Pancreas (tissue), 10 donors: ENCODE measurements at regions not wholly inside any gene's neighbourhood (a gene's known extent, or its start where the extent isn't known, plus 50 kb on each side); places are given as distances from the start of the nearest gene placed in this dataset.

Source experiments
- ATAC-seq, 4 donors: fragments of 200-7000 bp; cut with Tn5 transposase; one replicate each; pipeline versions ENCODE4 v1.8.0 to v1.9.1; 2020; ENCODE audit warnings: mild to moderate bottlenecking in 4 of 4, moderate library complexity in 4 of 4
- DNase-seq, 6 donors: peaks; one replicate each; pipeline ENCODE4 v3.0.0-alpha.2; 2020
- FAIRE-seq: peaks from 2 replicates; lab custom pipeline; 2012; peaks lifted over from hg19 to GRCh38; lab: Jason Lieb, UNC
- H3K27ac ChIP-seq, 4 donors: fragments of 200-600 bp; sonication (generic); 1 replicate in 3 of 4; 2 replicates in 1 of 4; pipeline versions ENCODE4 v1.5.0 to v1.8.0; 2020
- H3K27me3 ChIP-seq, 4 donors: fragments of 200-600 bp; one replicate each; pipeline ENCODE4 v1.8.0; 2021
- H3K36me3 ChIP-seq, 3 donors: fragments of 200-600 bp; sonication (generic) in 1 of 3; one replicate each; pipeline versions ENCODE4 v1.5.0 to v1.8.0; 2020 to 2021
- H3K4me1 ChIP-seq, 3 donors: fragments of 200-600 bp; one replicate each; pipeline ENCODE4 v1.8.0; 2021
- H3K4me3 ChIP-seq, 4 donors: fragments of 200-600 bp; sonication (generic) in 2 of 4; one replicate each; pipeline versions ENCODE4 v1.5.0 to v1.8.0; 2020 to 2021
- H3K9me3 ChIP-seq, 4 donors: fragments of 200-600 bp; one replicate each; pipeline ENCODE4 v1.8.0; 2021
- WGBS, 2 donors: extraction: QIAGEN DNeasy Blood & Tissue Kit; methylation state at CpG; one replicate each; pipeline ENCODE4 v1.1.7; 2013; 5-methylcytosine and 5-hydroxymethylcytosine counted together
- intact Hi-C, 3 donors: fragments of 100-400 bp; cut with DNase I; formaldehyde crosslinking; loops; one replicate each; pipeline versions ENCODE4 v1.11.1 to v1.14.2; 2022
- TF ChIP-seq, protein P1 (sequence below), 4 donors: fragments of 200-600 bp; sonication (generic) in 3 of 4; IDR thresholded peaks; one replicate each; pipeline versions ENCODE4 v1.5.0 to v1.8.0; 2021; ENCODE audit warnings: antibody characterized with exemption in 4 of 4
- donor health status: healthy with polysubstance abuse.
- donor health status: DM: no; HTN: no; CAD: no; lungs with moderate emphysema.
- donor health status: DM: no; HTN: no; CAD: no.
- donor health status: control.
- donor health status: control.
- donor health status: Bipolar disorder and iron deficiency.
- donor health status: DM: yes; HTN: yes; CAD: no.
- donor health status: DM: no; HTN: no; CAD: no.
- donor health status: DM: no; HTN: no; CAD: no.
- donor health status: DM: yes; HTN: yes; CAD: no.

DNA sequence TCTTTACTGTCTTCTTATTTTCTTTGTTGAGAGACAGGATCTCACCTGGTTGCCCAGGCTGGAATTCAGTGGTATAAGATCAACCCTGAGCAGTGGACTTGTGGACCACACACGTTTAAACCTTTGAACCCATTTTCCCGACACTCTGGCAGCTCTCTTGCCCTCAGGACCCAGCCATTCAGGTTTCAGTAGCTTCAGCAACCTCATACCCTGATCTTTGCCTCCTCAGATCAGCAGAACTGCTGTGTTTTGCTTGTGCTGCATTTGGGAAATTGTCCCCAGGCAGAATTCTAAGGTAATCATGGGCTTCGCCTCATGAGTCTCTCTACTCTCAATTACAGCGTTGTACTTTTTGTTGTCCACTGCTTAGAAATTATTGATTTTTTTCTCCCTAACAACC is 317.6 kb upstream of the KIAA1217 start:
- Histone ChIP-seq H3K36me3 (no peaks in the 10 kb centered on the region), H3K4me3 (no peak overlapping the region), H3K27ac (no peak overlapping the region), H3K9me3 (no peaks in the 10 kb centered on the region), H3K27me3 (no peaks in the 10 kb centered on the region), H3K4me1 (no peaks in the 10 kb centered on the region)
- no peak for FAIRE-seq
- TF ChIP-seq, protein P1, sequence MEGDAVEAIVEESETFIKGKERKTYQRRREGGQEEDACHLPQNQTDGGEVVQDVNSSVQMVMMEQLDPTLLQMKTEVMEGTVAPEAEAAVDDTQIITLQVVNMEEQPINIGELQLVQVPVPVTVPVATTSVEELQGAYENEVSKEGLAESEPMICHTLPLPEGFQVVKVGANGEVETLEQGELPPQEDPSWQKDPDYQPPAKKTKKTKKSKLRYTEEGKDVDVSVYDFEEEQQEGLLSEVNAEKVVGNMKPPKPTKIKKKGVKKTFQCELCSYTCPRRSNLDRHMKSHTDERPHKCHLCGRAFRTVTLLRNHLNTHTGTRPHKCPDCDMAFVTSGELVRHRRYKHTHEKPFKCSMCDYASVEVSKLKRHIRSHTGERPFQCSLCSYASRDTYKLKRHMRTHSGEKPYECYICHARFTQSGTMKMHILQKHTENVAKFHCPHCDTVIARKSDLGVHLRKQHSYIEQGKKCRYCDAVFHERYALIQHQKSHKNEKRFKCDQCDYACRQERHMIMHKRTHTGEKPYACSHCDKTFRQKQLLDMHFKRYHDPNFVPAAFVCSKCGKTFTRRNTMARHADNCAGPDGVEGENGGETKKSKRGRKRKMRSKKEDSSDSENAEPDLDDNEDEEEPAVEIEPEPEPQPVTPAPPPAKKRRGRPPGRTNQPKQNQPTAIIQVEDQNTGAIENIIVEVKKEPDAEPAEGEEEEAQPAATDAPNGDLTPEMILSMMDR (IDR thresholded peaks at IDR 0.05) = no peak
- ATAC-seq = no peak
- 77 to 78% methylated on average over 4 of the region's 4 CpGs for WGBS, 2 donors
- DNase-seq = no peak
- intact Hi-C loops = no loop called here

DNA sequence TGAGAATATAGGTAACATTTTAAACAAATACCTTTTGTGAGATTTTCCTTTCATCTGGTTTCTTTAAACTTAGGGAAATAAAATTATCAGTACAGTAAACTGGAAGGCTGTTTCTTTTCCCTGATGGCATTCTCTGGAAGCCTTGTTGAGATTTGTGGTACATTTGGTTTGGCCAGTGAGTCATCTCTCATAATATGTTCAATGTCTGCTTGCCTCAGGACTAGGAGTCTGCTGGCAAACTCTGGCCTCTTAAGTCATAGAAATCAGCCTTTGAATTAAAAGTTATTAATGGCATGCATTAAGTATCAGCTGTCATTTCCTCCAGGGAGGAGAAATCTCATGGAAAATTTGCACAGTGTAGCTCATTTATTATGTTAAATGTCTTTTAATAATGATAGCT is 316.6 kb upstream of the KIAA1217 start:
- H3K36me3 ChIP-seq = no peaks in the 10 kb centered on the region
- H3K9me3 ChIP-seq = no peaks in the 10 kb centered on the region
- ATAC-seq (peak in 2 of 4 donors; percentile 50 to 57), FAIRE-seq (no peak), DNase-seq (no peak)
- no peaks in the 10 kb centered on the region for H3K27me3 ChIP-seq
- TF ChIP-seq, protein P1 (IDR thresholded peaks at IDR 0.05) = no peak
- H3K4me1 ChIP-seq = peaks cover 0 to 7% (median 0%) of the 10 kb centered on the region in 3 donors
- H3K4me3 ChIP-seq = no peak overlapping the region
- intact Hi-C loops = no loop called here
- no peak overlapping the region for H3K27ac ChIP-seq

- TF ChIP-seq, protein P1 (IDR thresholded peaks at IDR 0.05) = no peak
- Histone ChIP-seq H3K36me3 (no peaks in the 10 kb centered on the region), H3K4me1 (peaks cover 0 to 12% (median 0%) of the 10 kb centered on the region in 3 donors), H3K27ac (peak overlapping the region in 2 of 4 donors; percentile 2 to 17), H3K4me3 (no peak overlapping the region), H3K9me3 (no peaks in the 10 kb centered on the region), H3K27me3 (no peaks in the 10 kb centered on the region)
- ATAC-seq (peak; percentile 88 to 100 (median 92)), FAIRE-seq (no peak), DNase-seq (peak in 4 of 6 donors; percentile 17 to 49 (median 35))
- intact Hi-C loops = no loop called here
- 56 to 61% methylated on average over 4 of the region's 4 CpGs for WGBS, 2 donors
Observed at GRCh38 chr10:23897267-23897666, 311.7 kb upstream of the KIAA1217 start.

GRCh38 chr10:23897861-23898260 is 311.1 kb upstream of the KIAA1217 start:
- H3K9me3 ChIP-seq = no peaks in the 10 kb centered on the region
- H3K4me3 ChIP-seq = no peak overlapping the region
- peaks cover 0 to 12% (median 0%) of the 10 kb centered on the region in 3 donors for H3K4me1 ChIP-seq
- intact Hi-C loops = no loop called here
- 78 to 80% methylated on average over 3 of the region's 3 CpGs for WGBS, 2 donors
- FAIRE-seq (no peak), DNase-seq (no peak), ATAC-seq (peak in 2 of 4 donors; percentile 57 to 59)
- no peaks in the 10 kb centered on the region for H3K36me3 ChIP-seq
- H3K27ac ChIP-seq = peak overlapping the region in 1 of 4 donors; percentile 2
- TF ChIP-seq, protein P1 (IDR thresholded peaks at IDR 0.05) = no peak
- no peaks in the 10 kb centered on the region for H3K27me3 ChIP-seq

DNA sequence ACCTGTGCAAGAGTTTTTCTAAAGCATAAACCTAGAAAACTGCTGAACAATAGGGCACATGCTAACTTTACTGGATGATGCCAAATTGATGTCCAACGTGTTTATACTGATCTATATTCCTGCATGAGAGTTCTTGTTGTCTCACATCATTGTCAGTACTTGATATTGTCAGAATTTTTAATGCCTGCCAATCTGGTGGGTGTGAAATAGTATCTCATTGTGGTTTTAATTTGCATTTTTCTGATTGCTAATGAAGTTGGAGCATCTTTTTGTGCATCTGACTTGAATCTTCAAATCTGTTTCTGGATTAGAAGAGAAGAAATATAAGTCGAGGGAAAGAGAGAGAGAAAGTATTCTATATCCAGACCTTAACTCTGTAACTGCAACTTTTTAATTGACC is 309.8 kb upstream of the KIAA1217 start:
- Histone ChIP-seq H3K4me3 (no peak overlapping the region), H3K27ac (no peak overlapping the region), H3K27me3 (no peaks in the 10 kb centered on the region), H3K36me3 (no peaks in the 10 kb centered on the region), H3K9me3 (no peaks in the 10 kb centered on the region), H3K4me1 (peaks cover 0 to 12% (median 0%) of the 10 kb centered on the region in 3 donors)
- intact Hi-C loops = no loop called here
- TF ChIP-seq, protein P1 (IDR thresholded peaks at IDR 0.05) = no peak
- DNase-seq = no peak
- WGBS, 2 donors = 74% methylated on average over 2 of the region's 2 CpGs
- no peak for FAIRE-seq
- ATAC-seq = no peak
